NCI-H2081 (cell line): ENCODE measurements at regions not wholly inside any gene's neighbourhood (a gene's known extent, or its start where the extent isn't known, plus 50 kb on each side); places are given as distances from the start of the nearest gene placed in this dataset.

ENCODE experiments used
- DNase-seq, 2 experiments: peaks; one replicate each; lab custom pipeline; 2025; lab: John Stamatoyannopoulos, UW

DNA sequence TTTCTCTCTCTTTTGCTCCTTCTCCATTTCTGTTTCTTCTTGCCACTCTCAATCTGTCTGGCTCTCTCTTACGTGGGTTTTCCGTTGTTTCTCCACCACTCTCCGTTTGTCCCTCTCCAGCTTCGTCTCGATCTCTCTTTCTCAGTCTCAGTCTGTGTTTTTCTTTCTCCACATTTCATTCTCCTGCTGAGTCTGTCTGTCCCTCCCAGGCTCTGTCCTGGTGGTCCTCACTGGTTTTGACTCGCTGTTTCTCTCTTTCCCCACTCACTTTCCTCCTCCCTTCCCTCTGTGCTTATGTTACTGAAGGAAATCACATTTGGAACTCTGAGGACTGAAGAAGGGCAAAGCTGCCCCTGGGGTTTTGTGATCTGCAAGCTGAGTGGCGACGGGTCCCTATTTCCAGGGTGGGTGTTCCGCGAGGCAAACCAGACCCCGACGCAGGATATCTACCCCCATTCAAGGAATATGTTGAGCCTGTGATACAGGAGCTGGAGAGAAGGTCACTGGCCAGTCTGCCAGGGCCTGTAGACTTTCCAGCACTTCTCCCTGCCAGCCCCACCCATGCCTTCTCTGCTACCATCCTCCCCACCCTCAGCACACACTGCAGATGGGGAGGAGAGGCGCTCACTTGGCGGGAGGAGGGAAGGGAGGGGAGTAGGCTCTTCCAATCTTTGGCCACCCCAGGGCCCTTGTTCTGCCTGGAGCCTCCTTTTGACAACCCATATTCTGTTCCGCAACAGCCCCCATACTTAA, 102.7 kb upstream of the MAP1LC3B2 start:
- no peak for DNase-seq

DNA sequence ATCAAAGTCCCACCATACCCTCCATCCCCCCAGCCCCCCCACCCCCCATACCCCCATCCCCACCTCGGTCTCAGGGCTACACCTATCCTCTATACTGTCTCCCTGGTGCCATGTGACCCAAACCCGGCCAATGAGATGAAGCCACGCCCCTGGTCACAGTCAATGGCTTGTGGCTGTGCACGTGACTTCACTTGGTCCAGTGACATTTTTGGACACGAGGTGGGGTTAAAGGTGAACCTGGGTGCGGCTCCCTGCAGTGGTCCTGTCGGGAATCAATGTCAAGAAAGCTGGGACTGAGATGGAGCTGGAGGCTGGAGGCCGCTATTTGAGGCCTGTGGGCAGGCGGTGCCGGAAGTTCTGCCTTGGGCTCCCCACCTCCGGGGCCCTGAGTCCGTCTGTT, 100.7 kb upstream of the MAP1LC3B2 start:
- DNase-seq = no peak

GRCh38 chr12:116459011-116459875, 99.9 kb upstream of the MAP1LC3B2 start:
- DNase-seq = no peak

GRCh38 chr12:116459916-116460663, 99.1 kb upstream of the MAP1LC3B2 start:
- no peak for DNase-seq

- no peak for DNase-seq
Observed at GRCh38 chr12:116461060-116461459, 98.1 kb upstream of the MAP1LC3B2 start.

DNA sequence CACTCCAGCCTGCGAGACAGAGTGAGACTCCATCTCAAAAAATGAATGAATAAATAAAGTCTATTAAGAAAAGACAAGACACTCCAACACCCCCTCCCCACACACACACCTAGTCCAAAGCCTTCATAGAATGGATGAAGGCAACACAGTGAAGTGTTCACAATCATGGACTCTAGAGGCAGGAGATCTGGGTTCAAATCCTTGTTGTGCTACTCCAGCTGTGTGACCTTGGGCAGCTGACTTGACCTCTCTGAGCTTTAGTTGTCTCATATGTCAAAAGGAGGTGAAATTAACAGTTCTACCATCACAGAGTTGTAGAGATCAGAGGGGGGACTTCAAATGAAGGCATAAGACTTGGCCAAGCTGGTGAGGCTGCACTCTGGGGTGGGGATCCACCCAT, 95.8 kb upstream of the MAP1LC3B2 start:
- DNase-seq = no peak

DNA sequence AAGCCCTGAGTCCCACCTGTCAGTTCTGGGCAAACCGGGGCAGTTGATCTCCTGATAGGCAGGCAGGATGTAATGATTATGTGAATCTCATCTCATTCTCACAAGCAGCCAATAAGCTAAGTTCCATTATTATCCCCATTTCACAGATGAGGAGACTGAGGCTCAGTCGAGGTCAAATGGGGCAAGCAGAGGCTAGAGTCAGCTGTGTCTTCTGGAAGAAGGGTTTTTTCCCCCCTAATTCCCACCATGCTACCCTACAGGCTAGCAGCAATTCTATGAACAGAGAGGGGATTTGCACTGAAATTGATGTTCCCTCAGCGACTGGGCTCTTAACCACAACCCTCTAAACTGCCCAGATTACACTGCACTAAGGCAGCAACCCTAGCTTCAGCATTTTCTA, 93.8 kb upstream of the MAP1LC3B2 start:
- no peak for DNase-seq

DNA sequence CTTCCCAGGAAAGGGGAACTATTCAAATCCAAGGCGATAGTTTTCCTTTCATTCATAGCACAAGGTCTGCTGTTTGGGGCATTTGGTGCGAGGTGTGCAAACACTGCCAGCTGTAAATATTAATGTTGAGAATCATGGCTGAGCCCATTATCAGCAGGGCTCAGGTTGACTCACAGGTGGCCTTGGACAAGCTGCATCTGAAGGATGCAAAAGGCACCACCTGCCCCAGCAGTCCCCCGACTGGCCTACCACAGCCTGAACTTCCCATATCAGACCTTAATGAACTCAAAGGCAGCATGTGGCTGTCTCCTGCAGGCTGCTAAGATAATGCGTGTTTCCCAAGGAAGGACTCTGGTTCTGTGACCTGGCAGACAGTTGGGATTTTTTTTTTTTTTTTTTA, 93.3 kb upstream of the MAP1LC3B2 start:
- no peak for DNase-seq

- DNase-seq = no peak
Observed at GRCh38 chr12:116466536-116466935, 92.6 kb upstream of the MAP1LC3B2 start.

GRCh38 chr12:116469344-116469743, 89.8 kb upstream of the MAP1LC3B2 start:
- no peak for DNase-seq

GRCh38 chr12:116471544-116471943, 87.6 kb upstream of the MAP1LC3B2 start:
- DNase-seq = no peak

- DNase-seq = no peak
Observed at GRCh38 chr12:116472193-116472592, 87.0 kb upstream of the MAP1LC3B2 start.

DNA sequence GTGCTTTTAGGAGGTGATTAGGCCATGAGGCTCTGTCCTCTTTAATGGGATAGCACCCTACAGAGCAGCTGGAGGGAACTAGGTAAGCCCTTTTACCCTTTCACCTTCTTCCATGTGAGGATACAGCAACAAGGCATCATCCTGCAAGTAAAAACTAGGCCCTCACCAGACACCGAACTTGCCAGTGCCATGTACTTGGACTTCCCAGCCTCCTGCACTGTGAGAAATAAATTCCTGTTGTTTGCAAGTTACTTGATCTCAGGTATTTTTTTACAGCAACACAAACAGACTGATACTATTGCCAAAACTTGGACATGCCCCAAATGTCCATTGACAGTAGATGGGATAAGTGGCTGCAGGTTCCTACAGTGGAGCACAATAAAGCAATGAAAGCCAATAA, 85.8 kb upstream of the MAP1LC3B2 start:
- no peak for DNase-seq

GRCh38 chr12:116474331-116474730, 84.8 kb upstream of the MAP1LC3B2 start:
- DNase-seq = no peak

- DNase-seq = no peak
Observed at GRCh38 chr12:116474899-116475298, 84.3 kb upstream of the MAP1LC3B2 start.

GRCh38 chr12:116476227-116476822, 82.9 kb upstream of the MAP1LC3B2 start:
- DNase-seq = no peak

- DNase-seq = no peak
Observed at GRCh38 chr12:116478243-116478773, 80.9 kb upstream of the MAP1LC3B2 start.

DNA sequence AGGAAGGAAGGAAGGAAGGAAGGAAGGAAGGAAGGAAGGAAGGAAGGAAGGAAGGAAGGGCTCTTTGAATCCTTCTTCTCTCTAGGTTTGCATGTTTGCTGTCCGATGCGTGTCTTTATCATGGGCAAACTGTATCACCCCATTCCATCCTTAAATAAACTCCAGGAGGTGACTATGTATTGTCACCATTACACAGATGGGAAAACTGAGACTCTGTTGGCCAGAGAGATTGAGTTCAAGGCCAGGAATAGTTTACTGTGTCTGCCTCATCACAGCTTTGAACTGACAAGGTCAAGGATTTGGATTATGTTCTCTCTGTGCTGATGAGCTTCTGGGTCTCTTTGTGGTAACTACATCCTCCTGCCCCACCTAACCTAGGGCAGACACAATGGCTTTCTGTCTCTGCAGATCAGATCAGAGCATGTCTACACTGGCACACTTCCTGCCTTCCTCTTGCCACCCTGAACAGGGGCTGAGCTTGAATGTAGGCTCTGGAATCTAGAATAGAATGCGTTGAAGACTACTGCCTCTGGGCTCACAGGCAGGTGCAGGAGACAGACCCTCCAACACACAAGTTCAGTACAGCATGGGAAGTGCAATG, 78.9 kb upstream of the MAP1LC3B2 start:
- no peak for DNase-seq

DNA sequence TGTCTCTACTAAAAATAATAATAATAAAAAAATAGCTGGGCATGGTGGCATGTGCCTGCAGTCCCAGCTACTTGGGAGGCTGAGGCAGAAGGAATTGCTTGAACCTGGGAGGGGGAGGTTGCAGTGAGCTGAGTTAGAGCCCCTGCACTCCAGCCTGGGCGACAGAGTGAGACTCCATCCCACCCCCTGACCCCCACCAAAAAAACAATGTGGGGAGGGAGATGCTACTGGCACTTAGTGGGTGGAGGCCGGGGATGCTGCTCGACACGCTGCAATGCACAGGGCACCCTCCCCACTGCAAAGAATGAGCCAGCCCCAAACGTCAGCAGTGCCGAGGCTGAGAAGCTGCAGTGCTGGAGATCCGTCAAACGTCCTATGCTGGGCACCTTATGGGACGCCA, 77.5 kb upstream of the MAP1LC3B2 start:
- DNase-seq = no peak

DNA sequence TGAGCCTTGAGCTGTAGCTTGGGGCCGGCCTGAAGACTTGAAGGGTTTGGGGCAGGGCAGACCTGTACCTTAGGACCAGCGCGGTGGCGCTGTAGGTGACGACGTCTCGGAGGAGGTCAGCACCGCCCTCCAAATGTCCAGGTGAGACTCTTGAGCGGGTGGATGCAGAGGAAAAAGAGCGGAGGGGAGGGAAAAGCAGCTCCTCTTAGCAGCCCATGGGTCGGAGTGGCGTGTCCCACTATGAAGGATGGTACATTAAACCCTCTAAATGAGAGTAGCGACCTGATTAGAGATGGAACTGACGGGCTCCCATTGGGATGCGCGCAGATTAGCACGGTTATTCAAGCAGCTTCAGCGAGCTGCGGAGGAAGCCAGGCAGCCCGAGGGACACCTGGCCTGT, 77.0 kb upstream of the MAP1LC3B2 start:
- no peak for DNase-seq

DNA sequence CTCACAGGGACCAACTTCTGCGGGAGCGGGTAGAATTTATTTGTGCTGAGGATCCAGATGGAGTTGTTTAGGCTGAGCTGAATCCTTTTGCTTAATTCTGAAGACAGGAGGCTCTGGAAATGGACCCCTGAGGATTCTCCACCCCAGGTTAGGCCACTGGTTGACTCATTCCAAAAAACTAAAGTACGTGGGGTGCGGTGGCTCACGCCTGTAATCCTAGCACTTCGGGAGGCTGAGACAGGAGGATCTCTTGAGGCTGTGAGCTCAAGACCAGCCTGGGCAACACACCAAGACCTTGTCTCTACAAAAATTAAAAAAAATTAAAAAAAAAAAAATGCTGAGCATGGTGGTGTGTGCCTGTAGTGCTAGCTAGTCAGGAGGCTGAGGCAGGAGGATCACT, 76.3 kb upstream of the MAP1LC3B2 start:
- no peak for DNase-seq
